Stromal cell of bone marrow (primary cell): ENCODE measurements at regions not wholly inside any gene's neighbourhood (a gene's known extent, or its start where the extent isn't known, plus 50 kb on each side); places are given as distances from the start of the nearest gene placed in this dataset.

Experiments used
- DNase-seq: peaks from one replicate; pipeline ENCODE4 v3.0.0-alpha.2; 2012; ENCODE audit warnings: low read depth

DNA sequence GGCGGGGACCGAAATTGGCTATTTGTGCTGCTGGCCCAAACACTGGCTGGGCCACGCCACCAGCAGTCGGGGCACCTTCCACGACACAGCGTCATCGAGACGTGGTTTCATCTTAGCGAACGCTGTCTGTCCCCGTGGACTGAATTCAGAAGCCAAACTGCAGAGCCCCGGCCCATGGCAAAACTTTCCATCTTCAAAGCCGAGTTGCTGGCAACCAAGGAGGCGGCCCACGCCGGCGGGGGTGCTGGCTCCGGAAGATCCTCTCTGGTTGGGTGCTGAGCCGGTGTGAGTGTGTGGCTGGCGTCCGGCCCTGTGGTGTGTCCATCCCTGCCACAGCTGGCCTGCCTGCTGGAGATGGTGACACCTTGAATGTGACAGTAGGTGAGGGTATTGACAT, 96.6 kb upstream of the ADRA2C start:
- DNase-seq, result no peak

DNA sequence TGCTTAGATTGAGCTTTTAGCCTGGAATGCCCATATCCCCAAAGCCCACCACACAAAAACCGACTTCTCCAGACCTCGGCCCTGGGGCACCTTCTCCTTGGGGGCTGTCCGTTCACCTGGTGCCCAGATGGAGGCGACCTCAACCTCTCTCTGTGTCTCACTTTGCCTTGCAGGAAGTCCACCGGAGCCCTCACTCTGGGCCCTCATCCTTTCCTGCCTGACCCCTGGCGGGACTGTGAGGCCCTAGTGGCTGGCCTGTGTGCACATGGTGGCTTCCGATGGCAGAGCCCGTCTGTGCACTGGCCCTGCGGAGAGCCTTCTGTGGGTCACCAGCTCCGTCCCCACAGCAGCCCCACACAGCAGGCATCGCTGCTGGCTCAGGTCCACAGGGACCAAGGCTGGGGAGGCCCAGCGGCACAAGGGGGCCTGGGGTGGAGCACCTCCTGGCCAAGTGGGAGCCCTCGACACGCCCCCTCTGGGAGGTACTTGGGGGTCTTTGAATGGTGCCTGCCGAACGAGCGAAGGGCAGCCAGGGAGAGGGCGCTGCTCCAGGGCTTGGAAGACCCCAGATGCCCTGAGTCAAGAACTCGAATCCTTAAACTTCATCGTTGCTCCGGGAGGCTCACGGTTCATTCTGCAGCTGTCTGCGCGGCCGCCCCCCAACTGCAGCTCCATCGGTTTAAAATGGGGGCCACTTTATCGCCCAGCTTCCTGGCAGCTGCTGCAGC, 97.2 kb upstream of the ADRA2C start:
- no peak for DNase-seq

DNA sequence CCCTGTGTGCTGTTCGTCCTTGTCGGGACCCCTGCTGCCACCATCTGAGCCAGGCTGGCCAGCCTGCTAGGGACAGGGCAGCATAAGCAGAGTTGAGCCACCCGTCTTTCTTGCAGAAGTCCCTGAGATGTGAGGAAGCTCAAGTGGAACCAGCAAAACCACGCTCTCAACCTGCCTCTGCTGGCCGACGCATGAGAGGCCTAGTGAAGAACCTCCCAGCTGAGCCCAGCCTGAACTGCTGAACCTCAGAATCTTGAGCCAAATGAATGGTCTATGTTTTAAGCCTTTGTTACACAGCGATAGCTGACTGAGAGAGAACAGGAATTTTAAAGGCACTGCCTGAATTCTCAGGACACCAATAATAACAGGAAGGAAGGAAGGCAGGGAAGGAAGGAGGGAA, 98.9 kb upstream of the ADRA2C start:
- no peak for DNase-seq

DNA sequence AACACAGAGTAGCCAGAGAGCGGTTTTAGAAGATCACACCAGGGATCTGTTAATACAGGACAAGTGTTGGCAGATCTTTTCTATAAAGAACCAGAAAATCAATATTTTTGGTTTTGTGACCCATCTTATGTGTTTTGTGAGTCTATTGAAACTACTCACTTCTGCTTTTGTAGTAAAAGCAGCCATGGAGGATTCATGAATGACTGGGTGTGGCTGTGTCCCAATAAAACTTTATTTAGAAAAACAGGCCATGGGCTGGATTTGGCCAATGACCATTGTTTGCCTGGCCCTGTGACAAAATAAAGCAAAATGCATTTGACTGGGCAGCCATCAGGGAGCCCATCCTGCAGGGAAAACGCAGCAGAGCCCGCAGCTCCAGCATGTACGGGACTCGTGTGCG, 99.9 kb upstream of the ADRA2C start:
- no peak for DNase-seq

DNA sequence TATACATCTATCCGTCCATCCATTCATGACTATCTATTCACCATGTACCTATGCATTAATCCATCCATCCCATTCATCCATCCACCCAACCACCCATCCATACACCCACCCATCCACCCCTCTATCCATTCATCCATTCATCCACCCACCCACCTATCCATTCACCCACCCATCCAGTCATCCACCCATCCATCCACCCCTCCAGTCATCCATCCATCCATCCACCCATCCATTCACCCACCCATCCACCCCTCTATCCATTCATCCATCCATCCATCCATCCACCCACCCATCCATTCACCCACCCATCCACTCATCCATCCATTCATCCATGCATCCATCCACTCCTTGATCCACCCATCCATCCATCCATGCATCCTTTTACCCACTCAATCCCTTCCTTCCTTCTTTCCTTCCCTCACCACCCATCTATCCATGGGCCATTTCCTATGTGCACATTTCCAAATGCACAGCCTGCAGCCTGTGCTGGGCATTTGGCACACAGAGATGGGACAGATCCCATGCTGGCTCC, 100.8 kb upstream of the ADRA2C start:
- no peak for DNase-seq

DNA sequence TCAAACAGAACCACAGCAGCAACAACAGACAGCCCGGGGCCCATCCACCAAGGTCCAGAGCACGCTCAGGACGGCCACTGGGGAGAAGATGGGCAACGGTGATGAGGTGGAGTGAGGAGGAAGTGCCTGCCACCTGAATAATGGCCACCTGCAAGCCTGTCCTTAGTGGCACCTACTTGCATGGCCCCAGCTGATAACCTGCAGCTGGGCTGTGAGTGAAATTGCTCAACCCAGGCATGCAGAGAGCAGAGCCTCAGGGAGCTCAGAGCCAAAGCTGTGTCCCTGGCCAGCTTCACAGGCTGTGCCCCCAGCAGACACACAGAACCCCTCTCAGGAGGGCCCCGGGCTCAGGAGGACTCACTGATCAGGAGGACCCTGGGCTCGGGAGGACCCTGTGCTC, 102.4 kb upstream of the ADRA2C start:
- DNase-seq, result no peak

DNA sequence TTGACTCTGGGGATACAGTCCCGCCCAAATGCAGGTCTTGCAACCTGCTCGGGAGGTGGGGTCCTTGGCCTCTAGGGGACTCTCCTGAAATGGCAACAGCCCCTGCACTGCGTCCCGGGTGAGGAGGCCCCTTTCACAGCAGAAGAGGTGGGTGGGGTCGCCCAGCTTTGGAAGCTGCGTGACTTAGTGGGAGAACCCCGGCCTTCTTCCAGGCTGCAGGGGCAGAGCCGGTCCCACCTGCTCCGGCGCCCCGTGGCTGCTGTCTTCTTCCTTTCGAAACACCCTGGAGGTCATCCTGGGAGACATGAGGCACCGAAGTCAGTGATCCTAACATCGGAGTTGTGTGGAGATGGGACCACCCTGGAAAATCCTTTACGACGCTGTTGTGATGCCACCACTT, 103.7 kb upstream of the ADRA2C start:
- DNase-seq, result no peak

DNA sequence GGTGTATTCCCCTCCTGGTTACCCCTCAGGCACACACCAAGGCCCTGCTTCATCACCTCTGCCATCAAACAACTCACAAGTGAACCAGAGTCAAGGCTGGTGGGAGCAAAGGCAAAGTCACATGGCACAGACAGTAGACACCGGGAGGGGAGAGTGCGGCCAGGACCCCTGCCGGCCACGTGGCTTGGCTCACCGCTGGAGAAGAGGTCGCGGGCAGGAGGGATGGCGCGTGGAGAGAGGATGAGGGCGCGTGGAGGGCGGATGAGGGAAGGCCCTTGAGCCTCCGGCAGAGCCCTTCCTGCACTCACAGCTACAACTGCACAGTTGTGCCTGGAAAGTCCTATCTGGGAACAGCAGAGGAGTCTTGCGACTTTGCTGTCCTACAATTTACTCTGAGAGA, 104.2 kb upstream of the ADRA2C start:
- DNase-seq, result no peak

DNA sequence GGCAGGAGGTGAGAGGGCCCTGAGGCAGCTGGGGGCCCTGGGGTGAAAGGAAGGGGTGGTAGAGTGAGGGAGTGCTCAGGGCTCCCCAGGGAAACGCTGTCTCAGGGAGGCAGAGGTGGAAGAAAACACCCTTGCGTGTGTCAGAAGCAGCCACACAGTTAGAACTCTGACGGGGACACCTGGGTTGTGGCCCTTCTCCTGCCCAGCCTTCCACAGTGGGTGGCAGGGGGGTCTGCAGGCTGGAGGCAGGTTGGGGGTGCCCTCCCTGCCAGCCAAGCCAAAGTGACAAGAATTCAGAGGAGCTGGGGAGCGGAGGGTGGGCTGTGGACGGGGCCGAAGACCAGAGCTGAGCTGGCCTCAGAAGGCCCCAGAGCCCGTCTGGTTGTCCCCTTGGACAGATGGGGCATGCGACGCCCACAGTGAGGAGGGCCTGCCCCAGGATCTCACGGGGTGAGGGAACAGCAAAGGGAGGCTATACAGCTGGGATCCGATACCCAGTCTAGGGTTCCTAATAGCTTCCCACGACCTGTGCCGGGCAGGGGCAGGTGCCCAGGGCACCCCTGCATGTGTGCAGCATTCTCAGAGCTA, 105.2 kb upstream of the ADRA2C start:
- no peak for DNase-seq

GRCh38 chr4:3660086-3660927, 105.9 kb upstream of the ADRA2C start:
- DNase-seq, result no peak

DNA sequence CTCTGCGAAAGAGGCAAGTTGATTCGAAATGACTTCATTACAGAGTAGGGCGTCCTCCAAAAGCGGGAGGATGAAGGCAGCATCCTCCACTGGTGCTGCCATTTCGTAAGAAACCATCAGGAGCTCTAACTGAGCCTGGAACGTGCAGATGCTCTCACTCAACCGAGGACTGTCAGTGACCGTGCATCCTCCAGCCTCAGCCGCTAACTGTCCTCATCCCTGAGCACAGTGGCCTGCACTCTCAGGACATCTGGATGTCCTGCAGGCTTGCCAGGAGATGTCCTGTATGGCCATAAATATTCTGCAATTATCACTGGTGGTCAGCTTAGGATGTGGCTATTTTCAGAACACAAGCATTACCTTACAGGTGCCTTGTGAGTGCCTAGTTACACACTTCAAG, 107.1 kb upstream of the ADRA2C start:
- no peak for DNase-seq

- DNase-seq, result no peak
Observed at GRCh38 chr4:3658530-3658913, 107.7 kb upstream of the ADRA2C start.

- peak; percentile 48 for DNase-seq
Observed at GRCh38 chr4:3657902-3658529, 108.2 kb upstream of the ADRA2C start.

GRCh38 chr4:3656416-3657356, 109.5 kb upstream of the ADRA2C start:
- DNase-seq, result no peak

DNA sequence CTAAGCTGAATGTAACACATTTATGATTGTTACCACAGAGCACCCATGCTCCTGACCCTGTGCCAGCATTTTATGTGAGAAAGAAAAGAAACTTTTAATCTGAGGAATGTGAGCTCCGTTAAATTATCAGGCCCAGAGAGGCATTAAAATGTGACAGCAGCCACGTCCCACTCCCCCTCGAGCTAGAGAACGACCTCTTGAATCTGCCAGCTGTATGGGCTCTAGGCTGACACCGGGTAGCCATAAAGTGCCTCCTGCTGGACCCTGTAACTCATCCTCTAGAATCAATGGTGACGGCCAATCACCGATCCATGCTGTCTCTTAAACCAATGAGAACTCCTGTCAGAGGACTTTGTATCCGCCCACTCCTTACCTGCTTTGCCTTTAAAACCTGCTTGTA, 110.2 kb upstream of the ADRA2C start:
- DNase-seq, result no peak

GRCh38 chr4:3655485-3655884, 110.7 kb upstream of the ADRA2C start:
- no peak for DNase-seq

DNA sequence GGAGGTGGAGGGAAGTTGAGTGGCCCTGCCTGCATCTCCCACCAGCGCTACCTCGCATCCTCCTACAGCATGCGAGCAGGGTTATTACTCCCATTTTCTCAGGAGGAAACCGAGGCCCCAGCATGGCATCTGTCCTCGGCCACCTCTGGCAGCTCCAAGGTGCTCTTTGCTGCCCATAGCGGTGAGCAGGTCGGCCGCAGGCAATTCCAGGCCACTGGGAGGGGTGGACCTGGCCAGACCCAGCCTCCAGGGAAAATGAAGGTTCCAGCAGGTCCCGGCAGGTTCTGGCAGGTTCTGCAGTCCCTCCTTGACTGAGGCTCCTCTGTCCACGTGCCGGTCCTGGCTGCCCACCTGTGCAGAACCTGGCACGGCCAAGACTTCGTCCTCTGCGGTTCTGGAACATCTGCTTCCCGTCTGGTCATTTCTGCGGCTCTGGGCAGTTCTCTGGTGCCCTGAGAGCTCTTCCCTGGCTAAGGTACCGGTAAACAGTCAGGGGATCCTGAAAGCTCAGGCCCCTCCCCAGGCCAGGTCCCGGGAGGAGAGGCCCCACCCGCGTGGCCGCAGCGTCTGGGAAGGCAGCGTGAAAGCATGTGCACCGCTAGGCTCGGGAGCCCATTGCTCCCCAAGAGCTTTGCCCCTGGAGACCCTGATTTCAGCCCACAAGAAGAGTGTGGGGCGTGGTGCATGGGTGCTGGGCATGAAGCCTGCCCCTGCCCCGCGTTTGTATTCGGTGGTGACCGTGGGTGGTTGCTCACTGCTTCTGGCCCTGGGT, 112.0 kb upstream of the ADRA2C start:
- no peak for DNase-seq

DNA sequence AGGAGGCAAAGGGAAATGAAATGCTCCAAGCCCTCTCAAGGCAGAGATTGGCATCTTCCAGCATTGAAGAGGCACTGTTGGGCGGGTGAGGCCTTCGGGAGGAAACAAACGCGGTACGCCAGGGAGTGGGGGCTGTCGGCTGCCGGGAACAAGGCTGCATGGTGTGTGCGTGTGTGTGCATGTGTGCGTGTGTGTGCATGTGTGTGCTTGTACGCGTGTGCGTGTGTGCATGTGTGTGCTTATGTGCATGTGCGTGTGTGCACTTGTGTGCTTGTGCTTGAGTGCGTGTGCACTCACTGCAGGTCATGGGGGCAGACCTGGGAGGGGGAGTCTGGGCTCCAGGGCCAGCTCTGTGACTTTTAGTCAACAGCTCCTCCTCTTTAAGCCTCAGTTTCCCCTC, 113.6 kb upstream of the ADRA2C start:
- no peak for DNase-seq

- DNase-seq, result no peak
Observed at GRCh38 chr4:3651267-3651845, 114.8 kb upstream of the ADRA2C start.

DNA sequence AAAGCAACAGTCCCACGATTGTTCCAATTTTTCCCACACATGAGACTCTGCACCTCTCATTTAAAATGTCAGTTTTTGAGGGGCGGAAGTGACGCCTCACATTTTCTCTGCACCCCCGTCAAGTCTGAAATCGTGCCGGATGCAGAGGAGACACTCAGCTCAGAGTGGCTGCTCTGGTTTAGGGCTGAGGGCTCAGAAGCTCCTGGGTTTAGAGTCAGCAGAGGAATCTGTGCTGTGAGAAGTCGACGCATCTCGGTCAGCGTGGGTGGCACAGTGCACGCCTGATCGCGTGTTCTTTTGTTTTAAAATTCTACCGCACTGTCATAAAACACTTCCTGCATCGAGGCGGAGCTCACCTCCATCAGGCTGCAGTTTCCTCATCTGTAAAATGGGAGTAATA, 116.7 kb upstream of the ADRA2C start:
- no peak for DNase-seq
